ENCODE measurements at regions not wholly inside any gene's neighbourhood (a gene's known extent, or its start where the extent isn't known, plus 50 kb on each side); places are given as distances from the start of the nearest gene placed in this dataset.

- no TSS peak for BruUV-seq (replicated peaks)
- SMC1A ChIA-PET (ENCODE audit: uncharacterized antibody, unreplicated experiment): interaction anchor here (0.7 to 1.9 kb wide), 3 partner anchors 19 to 49 kb away, joined by 3 to 5 read pairs (median 3); no protein-coding TSS in a partner anchor
- Histone ChIP-seq H3K4me1 (ENCODE audit: control insufficient read depth, insufficient read depth, low read length) (no peaks in the 10 kb centered on the region), H3K79me2 (ENCODE audit: control insufficient read depth, insufficient read depth, low read length) (no peaks in the 10 kb centered on the region), H3K36me3 (ENCODE audit: control insufficient read depth in 2 of 2, insufficient read depth in 2 of 2, low read length in 1 of 2) (no peaks in the 10 kb centered on the region), H3K9ac (ENCODE audit: control insufficient read depth, insufficient read depth, low read length) (no peak overlapping the region), H4K20me1 (ENCODE audit: control insufficient read depth, insufficient read depth) (no peaks in the 10 kb centered on the region), H3K4me3 (no peak overlapping the region), H3K4me2 (ENCODE audit: control insufficient read depth, insufficient read depth) (no peak overlapping the region), H3K27ac (ENCODE audit: control insufficient read depth, insufficient read depth) (no peak overlapping the region), H2AFZ (ENCODE audit: control insufficient read depth, low read depth, low read length) (no peak overlapping the region), H3K9me3 (replicated peaks; ENCODE audit: control insufficient read depth, insufficient read depth, low read length) (no peaks in the 10 kb centered on the region), H3K27me3 (replicated peaks in 1 of 2; ENCODE audit: control insufficient read depth in 2 of 2, insufficient read depth in 2 of 2, low read length in 1 of 2) (no peaks in the 10 kb centered on the region)
- ATAC-seq: no peak
- TF ChIP-seq SIX5 (IDR thresholded peaks at IDR 0.05; ENCODE audit: low read depth, low read length, severe bottlenecking) (no peak), RAD51 (IDR thresholded peaks at IDR 0.05) (no peak), SRF (IDR thresholded peaks at IDR 0.05; ENCODE audit: low read depth in 2 of 2, low read length in 2 of 2) (no peak), BCLAF1 (IDR thresholded peaks at IDR 0.05) (no peak), RBBP5 (conservative IDR thresholded peaks at IDR 0.05) (no peak), BRCA1 (IDR thresholded peaks at IDR 0.05; ENCODE audit: low read depth, low read length) (no peak), ZZZ3 (IDR thresholded peaks at IDR 0.05; ENCODE audit: control insufficient read depth, insufficient read length, low read depth) (no peak), NR2C1 (IDR thresholded peaks at IDR 0.05) (no peak), POLR2AphosphoS5 (IDR thresholded peaks at IDR 0.05; ENCODE audit: low read length) (no peak), YY1 (IDR thresholded peaks at IDR 0.05; ENCODE audit: low read depth, low read length) (no peak), FOXK2 (IDR thresholded peaks at IDR 0.05) (no peak), ATF3 (IDR thresholded peaks at IDR 0.05; ENCODE audit: borderline replicate concordance, extremely low read depth, low read depth, low read length) (no peak)
- no peak for DNase-seq (ENCODE audit: low read depth, low spot score)
- FAIRE-seq: no peak
- in situ Hi-C loops (cut with MboI) (no loop called here), intact Hi-C loops (cut with micrococcal nuclease; ENCODE audit: unreplicated experiment) (no loop called here)
- RAD21 ChIA-PET (ENCODE audit: unreplicated experiment): no interaction called here
- 35% methylated on average over 5 of the region's 5 CpGs for WGBS (ENCODE audit: insufficient coverage, insufficient replicate concordance, low lambda C conversion rate, missing lambda C conversion rate)
- POLR2A ChIA-PET: no interaction called here
- CTCF ChIA-PET: no interaction called here
Measured at GRCh38 chr5:92956886-92957285, 624.1 kb downstream of the NR2F1-AS1 start.

Measured in GM12878 (cell line).